T-cell (primary cell): ENCODE measurements at regions not wholly inside any gene's neighbourhood (a gene's known extent, or its start where the extent isn't known, plus 50 kb on each side); places are given as distances from the start of the nearest gene placed in this dataset.

Experiments used
- ATAC-seq, 4 experiments: fragments of 200-7000 bp in 3 of 4; fragments of 150-1000 bp in 1 of 4; cut with Tn5 transposase; replicated peaks in 1 of 4; 1 replicate in 3 of 4; 2 replicates in 1 of 4; pipeline ENCODE4 v1.10.0; 2021; ENCODE audit warnings: moderate library complexity in 3 of 4, mild to moderate bottlenecking in 2 of 4, moderate number of reproducible peaks in 1 of 4
- CTCF ChIA-PET, 2 donors: fragments of 300-600 bp; sonication (Branson Sonifier 250); formaldehyde crosslinking; loops; one replicate each; lab custom pipeline; 2022; ENCODE audit warnings: antibody characterized with exemption in 2 of 2; lab: Charles Lee
- POLR2A ChIA-PET, 2 donors: fragments of 300-600 bp; sonication (Branson Sonifier 250); formaldehyde crosslinking; loops; one replicate each; lab custom pipeline; 2022; ENCODE audit warnings: antibody characterized with exemption in 2 of 2; lab: Charles Lee
- DNase-seq, 35 experiments: peaks; one replicate each; pipeline versions ENCODE4 v3.0.0 to v3.0.0-alpha.2; 2013 to 2023
- H3K27ac ChIP-seq: one replicate; pipeline ENCODE4 v1.5.1; 2013; ENCODE audit warnings: low read length
- H3K27me3 ChIP-seq, 2 experiments: replicated peaks in 1 of 2; 1 replicate in 1 of 2; 2 replicates in 1 of 2; pipeline versions ENCODE4 v1.6.1 to v1.7.0; 2013; ENCODE audit warnings: low read length in 1 of 2, mixed read lengths in 1 of 2; ENCODE audit not compliant: control insufficient read depth in 2 of 2, insufficient read depth in 2 of 2; ENCODE audit errors: extremely low read depth in 1 of 2
- H3K36me3 ChIP-seq, 2 donors: 1 replicate in 1 of 2; 2 replicates in 1 of 2; pipeline versions ENCODE4 v1.6.1 to v1.7.0; 2013; ENCODE audit warnings: low read length in 1 of 2; ENCODE audit not compliant: control insufficient read depth in 2 of 2, insufficient read depth in 1 of 2; ENCODE audit errors: extremely low read depth in 1 of 2
- H3K4me1 ChIP-seq, 2 experiments: 1 replicate in 1 of 2; 2 replicates in 1 of 2; pipeline versions ENCODE4 v1.6.1 to v1.7.0; 2013; ENCODE audit warnings: low read length in 2 of 2, mixed read lengths in 1 of 2; ENCODE audit not compliant: insufficient read depth in 2 of 2, control insufficient read depth in 1 of 2; ENCODE audit errors: extremely low read depth in 1 of 2
- H3K4me3 ChIP-seq, 2 donors: 1 replicate in 1 of 2; 2 replicates in 1 of 2; pipeline versions ENCODE4 v1.5.1 to v1.7.0; 2013; ENCODE audit warnings: mild to moderate bottlenecking in 2 of 2, low read length in 1 of 2, moderate library complexity in 1 of 2; ENCODE audit not compliant: control insufficient read depth in 1 of 2; ENCODE audit errors: extremely low read depth in 1 of 2
- H3K9me3 ChIP-seq: 2 replicates; pipeline ENCODE4 v1.7.0; 2013
- H3K27ac Mint-ChIP-seq, 2 donors: one replicate each; pipeline ENCODE4 v1.8.0; 2020 to 2021; ENCODE audit warnings: mild to moderate bottlenecking in 2 of 2, mixed read lengths in 2 of 2
- H3K27me3 Mint-ChIP-seq, 2 donors: one replicate each; pipeline ENCODE4 v1.8.0; 2021 to 2022; ENCODE audit warnings: mixed read lengths in 2 of 2
- H3K36me3 Mint-ChIP-seq: one replicate; pipeline ENCODE4 v1.8.0; 2021; ENCODE audit warnings: mixed read lengths
- H3K4me1 Mint-ChIP-seq, 3 donors: one replicate each; pipeline ENCODE4 v1.8.0; 2020 to 2022; ENCODE audit warnings: mixed read lengths in 3 of 3, mild to moderate bottlenecking in 1 of 3
- H3K4me3 Mint-ChIP-seq, 3 donors: one replicate each; pipeline ENCODE4 v1.8.0; 2020 to 2022; ENCODE audit warnings: mild to moderate bottlenecking in 3 of 3, mixed read lengths in 3 of 3, moderate library complexity in 3 of 3
- H3K9me3 Mint-ChIP-seq, 3 donors: one replicate each; pipeline ENCODE4 v1.8.0; 2020 to 2022; ENCODE audit warnings: mixed read lengths in 3 of 3
- WGBS: methylation state at CpG from one replicate; pipeline ENCODE4 v1.1.5; 2013; ENCODE audit warnings: missing lambda C conversion rate; ENCODE audit not compliant: insufficient coverage; 5-methylcytosine and 5-hydroxymethylcytosine counted together

DNA sequence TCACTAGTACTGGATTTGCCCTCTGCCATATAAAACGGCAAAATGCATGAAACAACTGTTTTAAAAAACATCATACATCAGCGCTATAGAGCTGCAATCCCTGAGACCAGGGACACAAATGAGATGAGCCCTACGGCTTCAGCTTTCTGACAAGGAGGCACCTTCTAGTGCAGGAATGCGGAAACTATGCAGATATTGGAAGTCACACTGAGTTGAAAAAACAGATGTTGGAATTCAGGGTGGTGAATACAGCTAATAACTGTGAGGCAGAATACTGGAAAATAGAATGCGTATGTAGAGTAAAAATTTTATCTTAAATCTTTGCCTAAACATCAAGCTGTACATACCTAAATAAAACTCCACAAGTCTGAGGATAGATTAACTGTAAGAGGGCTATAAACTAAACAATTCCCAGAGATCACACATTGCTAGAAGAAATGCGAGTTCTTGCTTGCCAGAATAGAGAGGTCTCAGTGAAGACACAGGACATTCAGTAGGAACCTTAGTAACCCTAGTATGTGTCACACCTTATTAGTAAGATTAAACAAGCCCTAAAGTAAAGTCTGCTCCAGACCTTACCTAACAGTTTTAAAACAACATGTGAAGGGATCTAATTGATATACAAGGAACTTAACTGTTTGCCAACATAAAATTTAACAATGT lies 541.4 kb upstream of the DDX18 start:
- DNase-seq, result no peak
- 77% methylated on average over 2 of the region's 6 CpGs for WGBS
- Histone ChIP-seq H3K4me3 (no peak overlapping the region), H3K36me3 (no peaks in the 10 kb centered on the region), H3K27me3 (no peaks in the 10 kb centered on the region), H3K27ac (no peak overlapping the region), H3K9me3 (peaks cover 3% of the 10 kb centered on the region), H3K4me1 (no peaks in the 10 kb centered on the region)
- ATAC-seq, result no peak
- H3K4me1 Mint-ChIP-seq, result no peaks in the 10 kb centered on the region
- H3K27me3 Mint-ChIP-seq, result no peaks in the 10 kb centered on the region
- H3K4me3 Mint-ChIP-seq, result no peak overlapping the region
- peaks cover 14 to 16% (median 14%) of the 10 kb centered on the region in 3 donors for H3K9me3 Mint-ChIP-seq
- H3K36me3 Mint-ChIP-seq, result no peaks in the 10 kb centered on the region
- ChIA-PET POLR2A (no interaction called here), CTCF (no interaction called here)
- no peak overlapping the region for H3K27ac Mint-ChIP-seq

DNA sequence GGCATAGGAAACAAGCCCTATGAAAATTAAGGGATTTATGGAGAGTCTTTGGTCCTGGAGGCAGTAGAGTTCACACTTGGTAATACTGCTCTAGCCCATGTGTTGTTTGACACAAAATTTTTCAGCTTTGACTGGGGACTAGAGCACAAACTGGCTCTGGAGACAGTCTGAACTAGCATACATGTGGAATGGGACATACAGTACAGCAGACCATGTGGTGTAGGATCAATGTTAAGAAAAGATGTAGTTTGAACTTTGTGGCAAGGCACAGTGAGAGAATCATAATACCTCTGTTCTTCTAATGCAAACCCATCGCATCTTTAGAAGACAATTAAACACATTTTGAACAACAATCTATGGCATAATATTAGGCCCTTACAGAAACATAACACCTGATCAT lies 521.5 kb upstream of the DDX18 start:
- H3K36me3 ChIP-seq, result no peaks in the 10 kb centered on the region
- H3K4me3 Mint-ChIP-seq, result no peak overlapping the region
- H3K9me3 ChIP-seq, result no peaks in the 10 kb centered on the region
- no peak overlapping the region for H3K27ac ChIP-seq
- H3K27ac Mint-ChIP-seq, result no peak overlapping the region
- ChIA-PET CTCF (no interaction called here), POLR2A (no interaction called here)
- no CpG with 5 or more reads among the region's 1 CpG for WGBS
- H3K36me3 Mint-ChIP-seq, result no peaks in the 10 kb centered on the region
- no peaks in the 10 kb centered on the region for H3K27me3 Mint-ChIP-seq
- H3K4me3 ChIP-seq, result no peak overlapping the region
- H3K4me1 Mint-ChIP-seq, result no peaks in the 10 kb centered on the region
- H3K27me3 ChIP-seq, result no peaks in the 10 kb centered on the region
- ATAC-seq (no peak), DNase-seq (no peak)
- peaks cover 21 to 27% (median 22%) of the 10 kb centered on the region in 3 donors for H3K9me3 Mint-ChIP-seq
- H3K4me1 ChIP-seq, result no peaks in the 10 kb centered on the region

GRCh38 chr2:117299451-117299850 lies 515.0 kb upstream of the DDX18 start:
- no peaks in the 10 kb centered on the region for H3K4me1 Mint-ChIP-seq
- ChIA-PET CTCF (no interaction called here), POLR2A (no interaction called here)
- H3K27me3 ChIP-seq, result no peaks in the 10 kb centered on the region
- WGBS, result 88% methylated on average over 1 of the region's 2 CpGs
- H3K4me3 ChIP-seq, result no peak overlapping the region
- no peaks in the 10 kb centered on the region for H3K36me3 ChIP-seq
- no peaks in the 10 kb centered on the region for H3K9me3 ChIP-seq
- no peaks in the 10 kb centered on the region for H3K27me3 Mint-ChIP-seq
- DNase-seq, result no peak
- peaks cover 11 to 35% (median 28%) of the 10 kb centered on the region in 3 donors for H3K9me3 Mint-ChIP-seq
- no peak overlapping the region for H3K4me3 Mint-ChIP-seq
- no peak for ATAC-seq
- H3K36me3 Mint-ChIP-seq, result no peaks in the 10 kb centered on the region
- H3K27ac Mint-ChIP-seq, result no peak overlapping the region
- no peaks in the 10 kb centered on the region for H3K4me1 ChIP-seq
- H3K27ac ChIP-seq, result no peak overlapping the region

DNA sequence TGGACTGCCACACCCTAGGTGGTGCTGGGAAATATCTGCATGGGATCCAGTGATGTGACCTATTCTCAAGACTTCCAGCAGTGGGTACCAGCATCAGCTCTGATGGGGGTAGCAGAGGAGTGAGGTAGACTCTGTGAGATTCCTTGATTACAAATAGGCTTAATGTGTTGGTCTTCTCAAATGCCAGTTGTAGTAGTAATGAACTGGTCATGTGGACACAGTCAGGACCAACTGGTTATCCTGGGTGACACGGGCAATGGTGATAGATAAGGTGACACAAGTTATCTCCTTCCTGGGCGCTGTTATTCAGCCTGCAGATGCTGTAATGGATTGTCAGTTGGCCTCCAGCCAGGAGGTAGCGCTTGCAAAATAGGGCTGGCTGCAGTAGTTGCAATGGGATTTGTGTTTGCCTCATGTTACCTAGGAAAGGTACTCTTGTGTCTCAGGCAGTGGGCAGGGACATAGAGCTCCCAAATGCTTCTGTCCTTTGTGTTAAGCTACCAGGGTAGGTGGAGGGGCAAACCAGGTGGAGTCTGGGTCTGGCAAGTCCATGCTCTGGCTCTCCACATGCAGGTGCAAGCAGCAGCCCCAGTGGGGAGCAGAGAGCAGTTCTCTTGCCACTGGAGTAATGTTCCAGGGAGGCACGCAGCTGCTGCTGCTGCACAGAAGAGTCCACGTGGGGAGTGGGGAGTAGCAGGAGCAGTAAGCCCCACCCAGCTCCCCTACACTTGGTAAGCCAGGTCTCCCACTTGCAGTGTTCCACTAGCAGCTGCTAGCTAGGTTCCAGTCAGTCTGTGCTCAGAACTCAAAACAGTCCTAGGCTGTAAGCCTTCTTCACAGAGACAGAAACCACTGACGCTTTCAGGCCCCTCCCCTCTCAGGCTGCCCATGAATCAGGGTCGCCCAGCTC lies 505.4 kb upstream of the DDX18 start:
- no peaks in the 10 kb centered on the region for H3K27me3 Mint-ChIP-seq

DNA sequence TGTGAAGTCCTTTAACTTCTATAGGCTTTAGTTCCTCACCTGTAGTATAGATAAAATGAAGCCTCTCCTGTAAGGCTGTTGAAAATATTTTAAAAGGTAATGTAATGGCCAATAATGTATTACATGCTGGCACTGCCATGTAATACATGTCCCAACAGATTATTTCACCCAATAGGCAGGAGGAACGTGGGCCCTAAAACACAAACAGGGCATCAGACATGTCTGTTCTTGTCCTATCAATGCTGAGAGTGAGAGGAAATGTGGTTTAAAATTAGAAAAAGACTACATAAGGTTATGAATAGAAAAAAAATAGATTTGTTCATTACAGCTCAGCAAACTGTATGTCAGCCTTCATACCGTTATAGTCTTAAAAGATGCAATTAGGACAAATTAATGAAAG lies 492.7 kb upstream of the DDX18 start:
- Histone ChIP-seq H3K27ac (no peak overlapping the region), H3K4me1 (no peaks in the 10 kb centered on the region), H3K4me3 (no peak overlapping the region), H3K27me3 (no peaks in the 10 kb centered on the region), H3K9me3 (no peaks in the 10 kb centered on the region), H3K36me3 (no peaks in the 10 kb centered on the region)
- H3K4me1 Mint-ChIP-seq, result no peaks in the 10 kb centered on the region
- H3K36me3 Mint-ChIP-seq, result no peaks in the 10 kb centered on the region
- no peak overlapping the region for H3K27ac Mint-ChIP-seq
- H3K27me3 Mint-ChIP-seq, result no peaks in the 10 kb centered on the region
- ChIA-PET POLR2A (no interaction called here), CTCF (no interaction called here)
- no peak overlapping the region for H3K4me3 Mint-ChIP-seq
- no peak for DNase-seq
- no peak for ATAC-seq
- no CpG with 5 or more reads among the region's 2 CpGs for WGBS
- H3K9me3 Mint-ChIP-seq, result peaks cover 8 to 18% (median 9%) of the 10 kb centered on the region in 3 donors

More for the DNA sequence above, 505.4 kb upstream of the DDX18 start:
- no peaks in the 10 kb centered on the region for H3K36me3 ChIP-seq
- Mint-ChIP-seq H3K27ac (no peak overlapping the region), H3K4me1 (no peaks in the 10 kb centered on the region), H3K36me3 (no peaks in the 10 kb centered on the region), H3K9me3 (peaks cover 7 to 26% (median 10%) of the 10 kb centered on the region in 3 donors), H3K4me3 (no peak overlapping the region)
- POLR2A ChIA-PET, result no interaction called here
- DNase-seq, result no peak
- no peaks in the 10 kb centered on the region for H3K9me3 ChIP-seq
- CTCF ChIA-PET, result no interaction called here
- no peak overlapping the region for H3K27ac ChIP-seq
- ATAC-seq, result no peak
- no peaks in the 10 kb centered on the region for H3K4me1 ChIP-seq
- H3K4me3 ChIP-seq, result no peak overlapping the region
- no peaks in the 10 kb centered on the region for H3K27me3 ChIP-seq
- WGBS, result 81% methylated on average over 5 of the region's 7 CpGs

- Histone ChIP-seq H3K27me3 (no peaks in the 10 kb centered on the region), H3K4me3 (no peak overlapping the region), H3K9me3 (no peaks in the 10 kb centered on the region), H3K4me1 (no peaks in the 10 kb centered on the region), H3K36me3 (no peaks in the 10 kb centered on the region), H3K27ac (no peak overlapping the region)
- ATAC-seq (no peak), DNase-seq (no peak)
- peaks cover 4 to 14% (median 4%) of the 10 kb centered on the region in 3 donors for H3K9me3 Mint-ChIP-seq
- H3K36me3 Mint-ChIP-seq, result no peaks in the 10 kb centered on the region
- CTCF ChIA-PET, result no interaction called here
- H3K4me3 Mint-ChIP-seq, result no peak overlapping the region
- POLR2A ChIA-PET, result no interaction called here
- 63% methylated on average over 7 of the region's 8 CpGs for WGBS
- H3K27ac Mint-ChIP-seq, result no peak overlapping the region
- H3K4me1 Mint-ChIP-seq, result no peaks in the 10 kb centered on the region
- no peaks in the 10 kb centered on the region for H3K27me3 Mint-ChIP-seq
Measured at GRCh38 chr2:117323331-117323730, 491.2 kb upstream of the DDX18 start.
